HL-60 (cell line): ENCODE measurements at regions not wholly inside any gene's neighbourhood (a gene's known extent, or its start where the extent isn't known, plus 50 kb on each side); places are given as distances from the start of the nearest gene placed in this dataset.

Source experiments
- DNase-seq, 2 experiments: peaks; one replicate each; pipeline ENCODE4 v3.0.0-alpha.2; 2010 to 2020; ENCODE audit warnings: low read depth in 1 of 2, low spot score in 1 of 2
- H3K27ac ChIP-seq: fragments of 250-450 bp; sonication (Bioruptor Pico); replicated peaks from 2 replicates; pipeline ENCODE4 v1.5.1; 2020; ENCODE audit warnings: mild to moderate bottlenecking, moderate library complexity
- H3K27me3 ChIP-seq: fragments of 250-450 bp; sonication (Bioruptor Pico); 2 replicates; pipeline ENCODE4 v1.5.1; 2021; ENCODE audit warnings: mild to moderate bottlenecking, moderate library complexity; ENCODE audit not compliant: insufficient read depth, poor library complexity, severe bottlenecking
- H3K4me3 ChIP-seq: replicated peaks from 2 replicates; pipeline ENCODE4 v1.5.1; 2011; ENCODE audit warnings: mild to moderate bottlenecking, control low read depth, low read length; ENCODE audit not compliant: insufficient read depth
- CTCF ChIP-seq: IDR thresholded peaks from one replicate; pipeline ENCODE4 v1.5.1; 2011; ENCODE audit warnings: low read length, control low read depth, inconsistent platforms; ENCODE audit not compliant: insufficient read depth
- GABPA ChIP-seq: IDR thresholded peaks from 2 replicates; pipeline ENCODE4 v1.6.1; 2012; ENCODE audit warnings: low read depth
- POLR2AphosphoS5 ChIP-seq: IDR thresholded peaks from 2 replicates; pipeline ENCODE4 v1.6.1; 2012; ENCODE audit warnings: low read depth
- REST ChIP-seq: IDR thresholded peaks from 2 replicates; pipeline ENCODE4 v1.6.1; 2012; ENCODE audit warnings: low read depth; ENCODE audit not compliant: insufficient replicate concordance
- SPI1 ChIP-seq: IDR thresholded peaks from 2 replicates; pipeline ENCODE4 v1.6.1; 2012; ENCODE audit warnings: low read depth, mild to moderate bottlenecking, borderline replicate concordance

DNA sequence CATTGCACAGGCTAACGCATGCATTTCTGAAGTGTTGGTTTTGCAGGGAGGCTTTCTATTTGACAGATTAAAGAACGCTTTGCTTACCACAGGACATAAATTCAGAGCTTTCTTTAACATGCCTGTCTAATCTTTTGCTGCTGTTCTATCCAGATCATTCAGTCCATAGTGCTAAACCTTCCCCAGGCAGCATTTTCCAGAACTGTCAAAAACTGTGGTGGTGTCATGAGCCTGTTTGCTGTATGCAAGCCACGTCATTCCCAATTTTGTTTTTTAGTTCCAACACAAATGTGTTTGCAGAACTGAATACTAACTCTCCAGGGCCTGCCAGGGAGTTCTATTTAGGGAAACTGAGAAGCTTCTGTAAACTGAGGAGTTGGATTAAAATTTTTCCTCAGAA is 390.5 kb upstream of the LYPLAL1 start:
- H3K27me3 ChIP-seq, result no peaks in the 10 kb centered on the region
- H3K4me3 ChIP-seq, result no peak overlapping the region
- H3K27ac ChIP-seq, result no peak overlapping the region
- no peak for TF ChIP-seq REST
- no peak for TF ChIP-seq POLR2AphosphoS5
- no peak for TF ChIP-seq SPI1
- no peak for TF ChIP-seq GABPA
- no peak for TF ChIP-seq CTCF
- DNase-seq, result no peak

DNA sequence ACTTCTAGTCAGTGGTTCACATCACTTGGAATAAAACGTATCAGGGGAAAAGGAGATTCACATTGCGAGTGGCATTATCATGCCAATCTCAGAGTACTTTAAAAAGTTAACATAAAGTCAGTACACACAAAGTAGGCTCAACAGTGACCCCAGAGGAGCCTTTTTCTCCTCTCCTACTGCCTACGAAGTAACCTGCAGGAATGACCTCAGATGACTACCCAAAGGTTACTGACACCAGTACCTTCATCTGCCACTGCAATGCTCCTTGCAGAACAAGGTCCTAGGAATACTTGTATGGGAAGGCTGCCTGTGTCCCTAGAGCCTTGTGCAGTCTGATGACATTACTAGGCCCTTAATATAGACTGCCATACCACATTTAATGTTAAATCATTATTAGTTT is 389.8 kb upstream of the LYPLAL1 start:
- no peak overlapping the region for H3K4me3 ChIP-seq
- TF ChIP-seq CTCF, result no peak
- no peak for TF ChIP-seq SPI1
- TF ChIP-seq GABPA, result no peak
- no peak for TF ChIP-seq POLR2AphosphoS5
- no peak for TF ChIP-seq REST

DNA sequence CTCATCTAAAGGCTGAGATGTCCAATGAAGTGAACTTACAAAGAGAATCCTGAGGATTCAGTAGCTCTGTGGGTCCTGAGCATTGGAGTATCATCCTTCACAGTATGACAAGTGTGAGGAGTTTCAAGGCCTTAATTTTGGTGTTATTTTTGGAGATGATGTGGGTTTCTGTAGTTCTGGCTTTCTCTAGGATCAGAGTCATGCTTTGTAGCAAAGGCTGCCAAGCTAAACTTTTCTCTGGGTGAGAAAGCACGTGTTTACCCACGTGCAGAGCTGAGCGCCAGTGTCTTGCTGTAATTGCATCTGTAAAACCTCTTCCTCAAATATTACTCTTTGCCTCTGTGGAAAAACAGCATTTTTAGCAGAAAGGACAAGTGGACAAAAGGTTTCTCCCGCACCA is 387.8 kb upstream of the LYPLAL1 start:
- TF ChIP-seq CTCF (no peak), SPI1 (no peak), REST (no peak), GABPA (no peak), POLR2AphosphoS5 (no peak)
- H3K27ac ChIP-seq, result no peak overlapping the region
- H3K4me3 ChIP-seq, result no peak overlapping the region
- no peaks in the 10 kb centered on the region for H3K27me3 ChIP-seq
- no peak for DNase-seq

More for the DNA sequence above, 389.8 kb upstream of the LYPLAL1 start:
- Histone ChIP-seq H3K27me3 (no peaks in the 10 kb centered on the region), H3K27ac (no peak overlapping the region)
- DNase-seq, result no peak
